K562 (cell line): ENCODE measurements at regions not wholly inside any gene's neighbourhood (a gene's known extent, or its start where the extent isn't known, plus 50 kb on each side); places are given as distances from the start of the nearest gene placed in this dataset.

Source experiments
- ATF6 ChIP-seq: sonication (generic); formaldehyde crosslinking; IDR thresholded peaks from 2 replicates; pipeline ENCODE4 v1.4.0; 2020; ENCODE audit warnings: mild to moderate bottlenecking, missing genetic modification reagents
- BCOR ChIP-seq: fragments of 450-650 bp; IDR thresholded peaks from 2 replicates; pipeline ENCODE4 v1.6.1; 2016
- HDAC6 ChIP-seq: IDR thresholded peaks from 2 replicates; pipeline ENCODE4 v1.6.1; 2012; ENCODE audit warnings: low read depth, mild to moderate bottlenecking, control low read depth, inconsistent platforms, low read length, moderate library complexity
- HOMEZ ChIP-seq: fragments of 250-450 bp; sonication (Bioruptor Pico); IDR thresholded peaks from 2 replicates; pipeline ENCODE4 v1.4.0; 2020; ENCODE audit warnings: mild to moderate bottlenecking, moderate library complexity
- KAT8 ChIP-seq: fragments of 450-650 bp; IDR thresholded peaks from 2 replicates; pipeline ENCODE4 v1.6.1; 2016; ENCODE audit warnings: low read depth, mild to moderate bottlenecking
- PHB ChIP-seq: fragments of 250-450 bp; sonication (Bioruptor Pico); IDR thresholded peaks from 2 replicates; pipeline ENCODE4 v1.5.0; 2021
- PKNOX1 ChIP-seq: fragments of 450-650 bp; IDR thresholded peaks from 2 replicates; pipeline ENCODE4 v1.6.1; 2016
- RBM34 ChIP-seq: fragments of 200-400 bp; formaldehyde crosslinking; IDR thresholded peaks from 2 replicates; pipeline ENCODE4 v1.6.1; 2018; ENCODE audit warnings: low read length, borderline replicate concordance; ENCODE audit not compliant: insufficient read depth
- SRSF1 ChIP-seq: fragments of 200-400 bp; formaldehyde crosslinking; IDR thresholded peaks from 2 replicates; pipeline ENCODE4 v1.6.1; 2017; ENCODE audit warnings: mild to moderate bottlenecking, low read depth, low read length, moderate library complexity
- TEAD2 ChIP-seq: fragments of 450-650 bp; IDR thresholded peaks from 2 replicates; pipeline ENCODE4 v1.6.1; 2016; ENCODE audit warnings: missing genetic modification characterization, control low read depth, missing compliant biosample characterization

- TF ChIP-seq ATF6 (no peak), BCOR (no peak), PKNOX1 (no peak), SRSF1 (no peak), PHB (no peak), KAT8 (no peak), HDAC6 (no peak), HOMEZ (no peak), RBM34 (no peak), TEAD2 (tag) (no peak)
Measured at GRCh38 chr13:65530688-65531087, 1699.4 kb downstream of the PCDH9 start (continued).
